ENCODE measurements at regions not wholly inside any gene's neighbourhood (a gene's known extent, or its start where the extent isn't known, plus 50 kb on each side); places are given as distances from the start of the nearest gene placed in this dataset.

DNA sequence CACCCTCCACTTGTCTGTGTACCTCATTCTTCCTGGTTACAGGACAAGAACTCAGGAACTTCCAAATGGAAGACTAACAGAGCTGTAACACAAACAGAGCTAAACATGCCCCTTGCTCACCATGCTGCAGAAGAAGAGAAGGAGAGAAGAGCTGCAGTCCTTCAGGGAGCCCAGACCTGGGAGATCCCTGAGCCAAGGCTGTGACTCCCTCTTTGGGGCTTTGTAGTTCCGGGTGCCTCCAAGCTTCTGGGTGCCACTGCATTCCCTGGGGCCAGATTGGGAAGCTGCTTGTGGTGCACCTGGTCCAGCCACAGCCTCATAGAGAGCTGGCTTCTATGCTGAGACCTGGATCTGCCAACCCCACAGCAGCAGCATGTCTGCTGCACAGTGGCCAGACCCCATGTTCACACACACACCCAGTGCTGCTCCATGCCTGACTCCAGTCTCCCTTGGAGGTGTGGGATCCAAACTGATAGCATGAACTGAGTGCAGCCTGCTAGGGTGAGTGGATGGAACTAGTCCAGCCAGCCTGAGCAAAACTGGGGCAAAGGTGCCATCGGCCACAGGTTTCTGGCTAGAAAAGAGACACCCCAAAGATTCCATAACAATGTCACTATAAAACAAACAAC, 263.0 kb upstream of the NRIP1 start:
- no peak for DNase-seq

DNA sequence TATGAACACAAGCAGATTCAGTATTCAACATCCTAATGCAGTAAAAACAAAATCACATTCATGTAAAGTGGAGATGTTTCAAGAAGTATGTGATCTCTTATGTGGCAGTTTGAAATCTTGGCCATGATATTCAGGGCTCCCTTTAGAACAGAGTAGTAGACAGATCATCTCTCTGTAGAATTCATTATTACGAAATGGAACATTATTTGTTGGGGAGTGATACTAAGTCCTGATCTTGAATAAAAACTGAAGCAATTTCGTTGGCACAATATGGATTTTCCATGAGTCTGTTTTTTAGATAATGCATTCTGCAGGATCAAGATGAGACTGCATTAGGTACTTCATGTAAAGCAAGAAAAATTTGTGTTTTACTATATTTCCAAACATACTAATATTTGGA, 264.4 kb upstream of the NRIP1 start:
- no peak for DNase-seq

DNA sequence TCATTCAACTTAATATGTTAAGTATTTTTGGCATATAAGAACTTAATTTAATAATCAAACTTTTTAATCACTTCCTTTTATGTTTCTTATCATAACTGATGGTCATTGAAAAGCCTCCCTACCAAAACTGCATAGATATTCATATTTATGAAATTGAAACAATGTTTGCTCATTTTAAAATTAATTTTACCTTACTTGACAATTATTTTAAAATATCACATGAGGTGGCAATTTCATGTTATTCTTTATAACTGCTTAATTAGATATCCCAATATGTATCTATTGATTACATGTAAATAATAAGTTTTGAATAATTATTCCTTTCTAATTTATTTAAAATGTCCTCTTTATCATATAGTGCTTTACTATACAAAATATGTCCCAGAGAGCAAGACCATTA, 266.1 kb upstream of the NRIP1 start:
- no peak for DNase-seq

DNA sequence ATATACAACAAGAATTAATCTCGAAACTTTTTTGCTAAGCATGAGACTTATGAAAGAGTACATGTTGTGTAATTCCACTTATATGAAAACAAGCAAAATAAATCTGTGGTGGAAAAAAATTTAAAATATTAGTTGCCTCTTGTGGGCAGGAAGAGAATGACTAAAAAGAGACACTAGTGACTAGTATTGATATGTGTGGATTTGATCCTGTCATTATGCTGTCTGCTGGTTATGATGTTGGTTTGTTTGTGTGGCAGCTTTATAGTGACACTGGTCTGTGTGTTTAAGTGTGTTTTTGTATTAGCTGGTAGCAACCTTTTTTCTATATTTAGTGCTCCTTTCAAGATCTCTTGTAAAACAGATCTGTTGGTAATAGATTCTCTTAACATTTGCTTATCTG, 267.8 kb upstream of the NRIP1 start:
- no peak for DNase-seq

DNA sequence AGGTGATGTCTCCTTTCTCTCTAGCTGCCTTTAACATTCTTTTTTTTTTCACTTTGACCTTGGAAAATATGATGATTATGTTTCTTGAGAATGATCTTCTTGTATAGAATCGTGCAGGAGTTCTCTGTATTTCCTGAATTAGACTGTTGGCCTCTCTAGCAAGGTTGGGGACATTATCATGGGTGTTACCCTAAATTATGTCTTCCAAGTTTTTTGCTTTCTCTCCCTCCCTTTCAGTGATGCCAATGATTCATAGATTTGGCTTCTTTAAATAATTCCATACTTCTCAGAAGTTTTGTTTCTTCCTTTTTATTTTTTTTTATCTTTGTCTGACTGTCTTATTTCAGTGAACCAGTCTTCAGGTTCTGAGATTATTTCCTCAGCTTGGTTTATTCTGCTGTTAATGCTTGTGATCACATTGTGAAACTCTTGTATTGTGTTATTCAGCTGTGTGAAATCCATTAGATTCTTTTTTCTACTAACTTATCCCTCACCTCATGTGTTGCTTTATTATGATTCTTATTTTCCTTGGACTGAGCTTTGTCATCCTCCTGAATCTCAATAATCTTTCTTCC, 268.4 kb upstream of the NRIP1 start:
- DNase-seq: no peak

DNA sequence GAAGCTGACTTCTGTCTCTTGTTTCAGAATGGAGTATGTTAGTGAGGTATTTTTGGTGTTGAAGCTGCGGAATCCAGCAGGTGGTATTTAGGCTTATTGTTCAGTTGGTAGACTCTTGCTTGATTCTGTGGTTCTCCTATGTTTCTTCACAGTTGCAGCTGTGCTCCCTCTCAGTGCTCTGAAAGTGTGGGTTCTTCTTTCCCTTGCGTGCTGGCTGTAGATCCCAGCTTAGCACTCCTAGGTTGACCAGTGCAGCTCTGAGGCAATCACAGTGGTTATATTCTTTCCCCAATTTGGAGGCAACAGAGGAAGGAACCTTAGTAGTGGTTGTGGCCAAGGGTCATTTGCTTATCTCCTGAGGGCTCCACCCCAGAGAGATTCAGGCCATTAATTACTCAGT, 269.2 kb upstream of the NRIP1 start:
- no peak for DNase-seq

DNA sequence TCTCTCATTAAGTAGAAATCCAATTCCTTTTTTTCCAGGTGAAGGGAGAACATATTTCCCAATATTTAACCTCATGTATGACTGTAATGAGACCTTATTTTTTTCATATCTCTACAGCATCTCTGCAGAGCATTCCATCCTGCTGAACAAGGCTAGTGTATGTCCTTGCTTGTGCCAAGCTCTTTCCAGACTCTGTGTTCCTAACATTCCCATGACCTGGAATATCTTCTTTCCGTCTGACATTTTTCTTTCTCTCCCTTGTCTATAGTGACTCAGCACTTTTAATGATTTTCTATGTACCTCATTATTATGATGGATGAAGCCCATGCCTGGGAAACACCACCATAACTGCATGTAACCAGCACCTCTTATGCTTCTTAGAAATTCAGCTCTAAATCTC, 278.3 kb upstream of the NRIP1 start:
- no peak for DNase-seq

DNA sequence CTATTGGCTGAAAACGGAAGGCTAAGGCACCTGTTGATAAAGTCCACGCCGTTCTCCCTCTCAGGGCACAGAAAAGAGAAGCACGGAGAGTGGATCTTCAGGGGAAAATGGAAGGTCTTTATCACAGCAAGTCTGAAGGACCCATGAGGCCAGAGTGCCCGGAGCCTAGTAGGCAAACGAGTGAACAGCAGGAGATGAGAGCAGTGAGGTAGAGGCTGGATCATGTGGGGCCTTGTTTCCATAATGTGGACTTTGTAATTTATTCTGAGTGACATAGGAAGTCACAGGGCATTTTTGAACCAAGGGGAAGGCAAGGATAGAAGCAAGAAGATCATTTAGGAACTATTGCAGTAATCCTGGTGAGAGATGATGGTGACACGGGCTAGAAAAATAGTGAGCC, 287.2 kb upstream of the NRIP1 start:
- no peak for DNase-seq

DNA sequence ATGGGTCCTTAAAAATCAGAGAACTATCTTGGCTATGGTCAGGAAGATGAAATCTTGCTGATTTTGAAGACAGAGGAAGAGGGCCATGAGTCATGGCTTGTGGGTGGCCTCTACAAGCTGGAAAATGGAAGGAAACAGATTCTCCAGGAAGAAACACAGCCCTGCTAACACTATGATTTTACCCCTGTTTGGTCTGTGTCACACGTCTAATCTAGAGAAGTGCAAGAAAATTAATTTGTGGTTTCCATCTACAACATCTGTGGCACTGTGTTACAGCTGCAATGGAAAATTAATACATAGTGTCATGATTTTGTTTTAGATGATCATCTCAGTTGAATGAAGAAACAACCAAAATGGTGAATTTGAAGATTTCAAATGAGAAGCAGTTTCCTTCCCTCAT, 288.7 kb upstream of the NRIP1 start:
- no peak for DNase-seq

DNA sequence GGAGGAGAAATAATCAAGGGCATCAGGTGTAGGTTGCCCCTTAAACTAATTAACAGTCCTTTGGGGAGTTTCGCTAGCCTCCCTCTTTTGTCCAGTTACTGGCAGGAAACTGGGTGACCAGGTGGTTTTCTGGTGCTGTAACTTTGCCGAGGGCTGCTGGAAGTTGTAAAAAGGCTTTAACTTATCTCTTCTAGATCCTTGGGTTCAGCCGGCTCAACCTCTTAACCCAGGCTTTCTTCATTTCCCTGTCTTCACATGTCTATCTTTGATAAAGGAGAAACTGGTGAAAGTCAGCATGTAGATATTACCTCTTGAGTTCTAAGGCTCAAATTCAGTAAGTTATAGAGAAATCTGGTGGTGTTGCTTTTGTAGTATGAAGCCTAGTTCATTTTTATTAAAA, 289.7 kb upstream of the NRIP1 start:
- no peak for DNase-seq

DNA sequence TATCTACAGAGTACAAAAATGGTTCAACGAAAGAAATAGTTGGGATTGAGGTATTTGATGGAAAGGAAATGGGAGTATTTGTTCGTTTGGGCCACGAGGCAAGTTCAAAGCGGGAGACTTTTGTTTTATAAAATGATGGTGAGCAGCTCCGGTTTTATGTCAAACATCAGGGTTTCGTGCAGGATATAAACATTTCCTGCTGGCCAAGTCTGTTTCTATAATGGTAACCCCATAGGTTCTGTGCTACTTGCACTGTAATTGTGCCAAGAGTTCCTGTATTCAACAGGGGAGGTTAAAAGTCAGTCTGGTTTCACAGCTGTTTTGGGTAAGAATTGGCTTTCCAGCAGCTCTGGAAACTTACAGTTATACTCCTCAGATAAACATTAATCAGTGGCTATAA, 290.3 kb upstream of the NRIP1 start:
- no peak for DNase-seq

DNA sequence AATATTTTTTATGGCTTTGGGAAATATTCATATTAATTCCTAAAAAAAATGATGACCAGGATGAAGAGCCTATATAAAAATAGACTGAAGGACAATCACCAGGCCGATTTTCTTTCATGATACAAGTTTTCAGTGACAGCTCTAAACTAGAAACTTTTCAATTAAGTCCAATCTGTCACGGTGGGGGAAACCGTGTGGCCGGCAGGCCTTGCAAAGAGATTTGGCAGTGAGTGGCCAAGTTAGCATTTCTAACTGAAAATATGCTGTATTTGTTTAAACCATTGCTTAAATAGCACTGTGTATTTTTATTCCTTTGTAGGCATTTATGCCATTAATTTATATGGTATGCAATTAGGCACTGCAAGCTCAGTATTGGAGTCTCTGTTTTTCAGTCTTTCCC, 294.5 kb upstream of the NRIP1 start:
- DNase-seq: no peak

DNA sequence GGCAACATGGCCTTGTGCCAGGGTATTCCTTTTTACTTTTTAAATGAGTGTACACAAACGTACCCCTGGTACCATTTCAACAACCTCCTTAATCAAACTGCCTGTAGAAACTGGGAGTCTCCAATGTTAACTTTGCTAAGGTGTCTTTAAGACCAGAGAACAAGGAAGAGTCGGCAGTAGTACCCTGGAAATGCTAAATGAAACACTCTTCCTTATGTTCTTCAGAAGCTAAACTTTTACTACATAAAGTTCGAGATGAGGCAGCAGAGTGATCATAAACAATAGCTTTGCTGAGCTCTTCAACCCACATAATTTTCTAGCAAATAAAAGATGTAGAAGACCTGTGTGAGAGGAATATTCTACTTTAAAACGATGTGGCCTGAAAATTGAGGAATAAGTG, 297.7 kb upstream of the NRIP1 start:
- no peak for DNase-seq

DNA sequence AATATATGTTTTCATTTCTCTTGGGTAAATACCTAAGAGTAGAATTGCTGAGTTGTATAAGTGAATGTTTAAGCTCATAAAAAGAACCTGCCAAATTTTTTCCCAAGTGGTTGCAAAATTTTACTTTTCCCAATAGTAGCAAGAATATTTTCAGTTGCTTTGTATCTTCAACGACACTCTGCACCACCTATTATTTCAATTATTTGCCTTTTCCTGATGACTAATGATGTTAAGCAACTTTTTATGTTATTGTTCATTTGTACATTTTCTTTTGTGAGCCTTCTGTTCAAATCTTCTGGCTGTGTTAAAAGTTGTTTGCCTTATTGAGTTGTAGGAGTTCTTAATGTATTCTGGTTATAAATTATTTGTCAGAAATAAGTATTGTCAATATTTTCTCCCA, 299.1 kb upstream of the NRIP1 start:
- no peak for DNase-seq

DNA sequence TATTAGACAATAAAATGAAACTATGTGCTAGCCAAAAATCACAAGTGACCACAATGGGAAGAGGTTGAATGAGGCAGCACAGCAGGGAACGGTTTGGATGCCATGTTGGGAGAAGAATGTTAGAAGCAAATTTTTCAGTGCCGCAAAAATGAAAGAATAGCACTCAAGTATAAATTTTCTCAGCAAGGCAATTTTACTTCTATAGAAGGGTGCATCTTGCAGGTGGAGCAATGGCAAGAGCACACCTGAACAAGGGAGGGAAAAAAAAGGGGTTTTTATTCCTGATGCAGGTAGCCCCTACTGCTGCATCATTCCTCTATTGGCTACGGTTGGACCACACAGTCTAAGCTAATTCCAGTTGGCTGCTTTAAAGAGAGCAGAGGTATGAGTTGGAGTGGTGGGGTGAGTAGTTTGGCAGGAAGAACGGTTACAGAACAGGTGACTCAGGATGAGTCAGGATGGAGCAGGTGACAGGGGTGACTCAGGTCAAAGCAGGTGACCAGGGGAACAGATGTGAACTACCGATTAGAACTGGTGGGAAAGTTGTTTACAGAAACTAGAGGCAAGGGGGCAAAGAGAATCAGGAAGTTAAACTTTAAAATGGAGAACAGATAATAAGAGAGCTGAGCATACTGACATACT, 301.1 kb upstream of the NRIP1 start:
- DNase-seq: no peak

DNA sequence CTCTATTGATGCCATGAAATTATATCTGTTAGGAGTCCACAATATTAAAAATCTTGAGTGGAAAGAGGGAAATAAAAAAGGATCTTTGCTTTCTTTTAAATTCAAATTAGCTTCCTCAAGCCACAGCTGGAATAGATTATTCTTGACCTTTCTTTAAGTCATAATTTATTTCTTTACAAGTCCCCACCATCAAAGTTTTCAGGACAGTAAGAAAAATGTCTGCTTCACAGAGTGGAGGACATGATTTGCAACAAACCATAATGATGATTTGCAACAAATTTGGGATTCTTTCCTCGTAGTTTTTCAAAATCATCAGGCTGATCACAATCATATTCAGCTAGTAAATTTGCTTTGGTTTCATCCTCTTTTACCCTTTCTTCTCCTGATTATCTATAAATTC, 301.8 kb upstream of the NRIP1 start:
- DNase-seq: no peak

DNA sequence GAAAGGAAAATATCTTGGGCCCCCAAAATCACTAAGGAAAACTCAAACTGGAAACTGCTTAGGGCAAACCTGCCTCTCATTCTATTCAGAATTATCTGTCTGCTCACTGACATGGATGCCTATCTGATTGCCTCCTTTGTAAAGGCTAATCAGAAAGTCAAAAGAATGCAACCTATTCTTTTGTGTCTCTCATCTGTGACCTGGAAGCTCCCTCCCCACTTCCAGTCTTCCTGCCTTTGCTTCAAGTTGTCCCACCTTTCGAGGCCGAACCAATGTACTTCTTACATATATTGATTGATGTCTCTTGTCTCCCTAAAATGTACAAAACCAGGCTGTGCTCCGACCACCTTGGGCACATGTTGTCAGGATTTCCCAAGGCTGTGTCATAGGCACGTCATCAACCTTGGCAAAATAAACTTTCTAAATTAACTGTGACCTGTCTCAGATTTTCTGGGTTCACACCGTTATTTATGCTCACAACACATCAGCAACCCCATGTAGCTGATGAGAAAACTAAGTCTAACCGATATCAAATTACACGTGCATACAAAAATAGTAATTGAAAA, 302.3 kb upstream of the NRIP1 start:
- DNase-seq: no peak

DNA sequence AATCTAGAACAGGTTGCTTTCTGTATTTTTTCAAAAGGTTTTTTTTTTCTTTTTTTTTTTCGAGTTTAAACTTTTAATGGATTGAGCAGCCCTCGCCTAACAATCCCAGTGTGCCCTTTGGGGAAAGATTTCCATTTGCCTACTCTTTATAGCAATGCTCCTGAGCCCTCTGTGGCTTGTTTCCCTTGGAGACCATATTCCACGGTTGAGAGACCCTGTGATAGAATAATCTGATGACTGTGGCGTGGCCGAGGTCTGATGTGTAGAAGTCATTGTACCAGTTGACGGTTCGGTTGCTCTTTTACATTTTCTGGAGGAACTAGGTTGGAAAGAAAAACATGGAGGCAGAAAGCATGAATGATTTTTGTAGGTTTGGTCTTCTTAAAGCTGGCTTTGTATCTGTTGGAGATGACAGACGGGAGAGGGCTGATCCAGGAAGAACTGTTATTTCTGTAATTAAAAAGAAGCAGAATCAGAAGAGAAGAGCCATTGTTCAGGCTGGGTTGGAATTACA, 305.7 kb upstream of the NRIP1 start:
- DNase-seq: no peak

DNA sequence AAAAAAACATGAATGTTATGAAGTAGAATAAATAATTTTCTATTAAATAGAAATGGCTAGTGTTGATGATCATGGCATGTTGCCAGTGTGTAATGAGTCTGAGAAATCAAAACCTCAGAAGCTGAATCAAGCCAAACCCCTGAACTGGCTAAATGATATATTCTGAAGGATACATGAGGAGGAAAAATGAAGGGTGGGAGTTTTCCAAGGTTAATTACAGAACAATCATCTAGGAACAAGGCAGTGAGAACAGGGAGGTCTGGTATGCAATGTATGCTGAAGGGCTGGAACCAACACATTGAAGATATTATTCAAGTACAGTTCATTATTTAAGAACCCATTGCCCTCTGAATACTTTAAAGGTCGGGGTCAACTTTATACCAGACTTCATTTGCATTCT, 309.1 kb upstream of the NRIP1 start:
- no peak for DNase-seq

DNA sequence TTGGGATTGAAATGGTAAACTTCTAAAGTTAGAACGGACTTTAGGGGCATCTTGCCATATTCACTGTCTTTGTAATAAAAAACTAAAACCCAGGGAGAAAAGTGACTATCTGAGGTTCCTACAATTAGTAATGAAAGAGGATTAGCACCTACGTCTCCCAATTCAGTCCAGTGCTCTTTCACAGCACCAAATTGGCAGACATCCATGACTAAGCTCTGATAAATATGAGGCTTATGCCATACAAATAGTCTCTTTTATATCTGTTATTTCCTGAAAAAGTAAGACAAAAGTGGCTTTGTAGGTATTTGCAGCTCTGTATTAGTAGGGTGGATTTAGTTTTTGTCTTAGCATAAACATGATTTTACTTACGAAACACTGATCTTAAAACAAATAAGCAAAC, 315.0 kb upstream of the NRIP1 start:
- no peak for DNase-seq

DNA sequence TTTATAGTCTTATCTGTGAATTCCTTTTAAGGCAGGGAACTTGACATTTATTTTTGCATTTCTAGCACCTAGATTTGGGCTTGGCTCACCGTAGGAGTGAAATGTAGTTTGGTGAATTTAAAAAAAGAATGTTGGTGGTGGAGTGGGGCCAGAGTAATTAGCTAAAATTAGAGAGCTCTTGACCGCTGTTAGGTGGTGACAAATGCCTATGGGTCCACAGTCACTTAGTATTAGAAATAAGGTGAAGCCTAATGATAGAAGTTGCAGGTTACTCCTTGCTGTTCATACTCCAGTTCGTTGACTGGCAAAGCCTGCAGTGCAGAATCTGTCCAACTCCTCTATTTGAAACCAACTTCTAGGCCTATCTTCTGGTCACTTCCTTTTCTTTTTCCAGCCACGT, 318.8 kb upstream of the NRIP1 start:
- DNase-seq: no peak

DNA sequence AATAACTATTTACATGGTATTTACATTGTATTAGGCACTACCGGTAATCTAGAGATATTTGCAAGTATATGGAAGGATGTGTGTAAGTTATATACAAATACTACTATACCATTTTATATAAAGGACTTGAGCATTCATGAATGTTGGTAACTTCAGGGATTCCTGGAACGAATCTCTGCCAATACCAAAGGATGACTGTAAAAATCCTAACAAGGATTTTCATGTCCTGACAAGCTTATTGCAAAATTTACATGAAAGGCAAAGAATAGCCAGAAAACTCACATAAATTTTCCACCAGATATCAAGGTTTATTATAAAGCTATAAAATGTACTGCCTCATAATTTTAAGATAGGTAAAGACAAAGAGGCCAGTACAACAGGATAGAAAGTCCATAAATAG, 325.2 kb upstream of the NRIP1 start:
- no peak for DNase-seq

DNA sequence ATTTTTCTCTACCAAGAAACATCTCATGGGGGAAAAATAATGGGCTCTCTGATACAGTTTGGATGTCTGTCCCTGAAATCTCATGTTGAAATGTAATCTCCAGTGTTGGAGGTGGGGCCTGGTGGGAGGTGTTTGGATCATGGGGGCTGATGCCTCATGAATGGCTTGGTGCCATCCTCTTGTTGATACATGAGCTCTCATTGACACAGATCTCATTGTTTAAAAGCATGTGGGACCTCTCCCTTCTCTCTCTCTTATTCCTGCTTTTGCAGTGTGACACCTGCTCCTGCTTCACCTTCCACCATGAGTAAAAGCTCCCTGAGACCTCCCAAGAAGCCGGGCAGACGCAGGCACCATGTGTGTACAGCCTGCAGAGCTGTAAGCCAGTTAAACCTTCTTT, 332.5 kb upstream of the NRIP1 start:
- DNase-seq: no peak

DNA sequence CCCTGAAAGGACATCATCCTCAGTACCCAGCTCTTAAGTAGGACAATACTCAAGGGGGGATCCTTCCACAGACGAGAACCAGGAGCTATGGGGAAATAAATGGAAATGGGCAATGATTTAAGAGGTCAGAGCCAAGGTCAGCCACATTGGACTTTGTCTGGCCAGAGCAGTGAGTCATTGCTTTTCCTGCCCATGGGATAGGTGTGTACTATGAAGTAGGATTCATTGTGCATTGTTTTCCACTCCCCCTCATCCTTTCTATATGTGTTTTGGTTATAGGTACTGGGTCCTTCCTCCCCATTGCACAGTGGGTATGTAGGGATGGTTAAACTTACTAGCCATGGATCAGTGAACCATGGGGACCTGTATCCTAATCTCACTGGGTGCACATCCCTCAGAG, 328.9 kb upstream of the USP25 start:
- DNase-seq: no peak

DNA sequence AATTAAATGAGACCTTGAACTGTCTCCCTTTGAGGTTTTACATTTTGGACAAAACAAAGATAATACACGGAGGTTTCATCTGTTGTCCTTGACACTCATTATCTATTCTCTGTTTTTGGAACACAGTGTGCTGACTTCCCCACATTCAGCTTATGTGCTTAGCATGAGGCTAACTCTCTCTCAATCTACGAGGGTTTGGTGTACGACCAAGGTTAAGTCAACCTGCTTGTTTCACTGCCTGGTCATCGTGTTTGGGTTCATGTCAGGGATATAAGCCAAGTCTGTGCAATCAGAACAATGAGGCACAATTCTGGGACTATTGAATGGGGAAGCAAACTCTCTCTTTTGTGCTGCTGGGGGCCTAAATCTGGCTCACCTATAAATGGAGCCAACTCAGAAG, 328.5 kb upstream of the USP25 start:
- no peak for DNase-seq
